Osteocyte (in vitro differentiated cells): ENCODE measurements at regions not wholly inside any gene's neighbourhood (a gene's known extent, or its start where the extent isn't known, plus 50 kb on each side); places are given as distances from the start of the nearest gene placed in this dataset.

Experiments used
- DNase-seq: peaks from one replicate; pipeline ENCODE4 v3.0.0; 2021; ENCODE audit warnings: mixed read lengths; ENCODE audit not compliant: unreplicated experiment; ENCODE audit errors: extremely low spot score
- H3K27ac Mint-ChIP-seq: one replicate; pipeline ENCODE4 v1.8.0; 2021; ENCODE audit warnings: mild to moderate bottlenecking, mixed read lengths; ENCODE audit not compliant: unreplicated experiment
- H3K27me3 Mint-ChIP-seq: one replicate; pipeline ENCODE4 v1.8.0; 2021; ENCODE audit warnings: mixed read lengths; ENCODE audit not compliant: unreplicated experiment
- H3K36me3 Mint-ChIP-seq: one replicate; pipeline ENCODE4 v1.8.0; 2021; ENCODE audit warnings: mixed read lengths; ENCODE audit not compliant: unreplicated experiment
- H3K4me1 Mint-ChIP-seq: one replicate; pipeline ENCODE4 v1.8.0; 2021; ENCODE audit warnings: mixed read lengths; ENCODE audit not compliant: unreplicated experiment
- H3K4me3 Mint-ChIP-seq: one replicate; pipeline ENCODE4 v1.8.0; 2021; ENCODE audit warnings: mild to moderate bottlenecking, moderate library complexity, mixed read lengths; ENCODE audit not compliant: unreplicated experiment
- H3K9me3 Mint-ChIP-seq: one replicate; pipeline ENCODE4 v1.8.0; 2021; ENCODE audit warnings: mixed read lengths; ENCODE audit not compliant: unreplicated experiment
- TF ChIP-seq, protein P1 (sequence below): fragments of 200-600 bp; sonication (generic); IDR thresholded peaks from 2 replicates; pipeline ENCODE4 v1.5.0; 2021; ENCODE audit warnings: antibody characterized with exemption, mild to moderate bottlenecking, moderate library complexity

GRCh38 chr13:99655351-99656091, 154.2 kb downstream of the TM9SF2 start:
- Mint-ChIP-seq H3K36me3 (no peaks in the 10 kb centered on the region), H3K9me3 (no peaks in the 10 kb centered on the region), H3K4me3 (no peak overlapping the region), H3K27me3 (no peaks in the 10 kb centered on the region), H3K4me1 (peaks cover 42% of the 10 kb centered on the region), H3K27ac (no peak overlapping the region)
- TF ChIP-seq, protein P1, sequence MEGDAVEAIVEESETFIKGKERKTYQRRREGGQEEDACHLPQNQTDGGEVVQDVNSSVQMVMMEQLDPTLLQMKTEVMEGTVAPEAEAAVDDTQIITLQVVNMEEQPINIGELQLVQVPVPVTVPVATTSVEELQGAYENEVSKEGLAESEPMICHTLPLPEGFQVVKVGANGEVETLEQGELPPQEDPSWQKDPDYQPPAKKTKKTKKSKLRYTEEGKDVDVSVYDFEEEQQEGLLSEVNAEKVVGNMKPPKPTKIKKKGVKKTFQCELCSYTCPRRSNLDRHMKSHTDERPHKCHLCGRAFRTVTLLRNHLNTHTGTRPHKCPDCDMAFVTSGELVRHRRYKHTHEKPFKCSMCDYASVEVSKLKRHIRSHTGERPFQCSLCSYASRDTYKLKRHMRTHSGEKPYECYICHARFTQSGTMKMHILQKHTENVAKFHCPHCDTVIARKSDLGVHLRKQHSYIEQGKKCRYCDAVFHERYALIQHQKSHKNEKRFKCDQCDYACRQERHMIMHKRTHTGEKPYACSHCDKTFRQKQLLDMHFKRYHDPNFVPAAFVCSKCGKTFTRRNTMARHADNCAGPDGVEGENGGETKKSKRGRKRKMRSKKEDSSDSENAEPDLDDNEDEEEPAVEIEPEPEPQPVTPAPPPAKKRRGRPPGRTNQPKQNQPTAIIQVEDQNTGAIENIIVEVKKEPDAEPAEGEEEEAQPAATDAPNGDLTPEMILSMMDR: no peak
- DNase-seq: peak; percentile 65

DNA sequence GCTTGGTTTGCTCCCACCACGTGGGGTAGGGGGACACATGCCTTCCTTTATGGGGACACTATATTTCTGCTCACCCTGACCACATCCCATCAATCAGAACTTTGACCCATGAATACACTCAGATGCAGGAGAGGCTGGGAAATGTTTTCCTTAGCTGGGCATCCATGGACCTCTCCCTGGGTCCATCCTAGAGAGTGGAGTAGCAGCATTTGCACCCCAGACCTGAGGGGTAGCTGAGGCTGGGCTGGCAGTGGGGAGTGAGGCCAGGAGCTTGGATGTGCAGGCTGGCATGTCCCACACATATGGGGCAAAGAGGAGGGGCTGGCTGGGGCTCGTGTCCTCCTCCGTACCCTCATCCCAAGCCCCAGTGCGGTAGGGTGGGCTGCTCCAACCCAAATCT, 152.8 kb downstream of the TM9SF2 start:
- peak; percentile 63 for DNase-seq
- no peaks in the 10 kb centered on the region for H3K9me3 Mint-ChIP-seq
- no peaks in the 10 kb centered on the region for H3K27me3 Mint-ChIP-seq
- no peaks in the 10 kb centered on the region for H3K36me3 Mint-ChIP-seq
- H3K4me3 Mint-ChIP-seq: no peak overlapping the region
- TF ChIP-seq, protein P1: no peak
- H3K4me1 Mint-ChIP-seq: peaks cover 36% of the 10 kb centered on the region
- H3K27ac Mint-ChIP-seq: no peak overlapping the region

- no peak overlapping the region for H3K4me3 Mint-ChIP-seq
Observed at GRCh38 chr13:99653526-99653925, 152.3 kb downstream of the TM9SF2 start.

GRCh38 chr13:99652901-99653300, 151.6 kb downstream of the TM9SF2 start:
- Mint-ChIP-seq H3K27me3 (no peaks in the 10 kb centered on the region), H3K4me1 (peaks cover 35% of the 10 kb centered on the region), H3K4me3 (no peak overlapping the region), H3K27ac (no peak overlapping the region), H3K36me3 (no peaks in the 10 kb centered on the region), H3K9me3 (no peaks in the 10 kb centered on the region)
- TF ChIP-seq, protein P1: no peak
- DNase-seq: no peak

More at GRCh38 chr13:99653526-99653925, 152.3 kb downstream of the TM9SF2 start:
- TF ChIP-seq, protein P1: no peak
- DNase-seq: no peak
- Mint-ChIP-seq H3K36me3 (no peaks in the 10 kb centered on the region), H3K27me3 (no peaks in the 10 kb centered on the region), H3K27ac (no peak overlapping the region), H3K9me3 (no peaks in the 10 kb centered on the region), H3K4me1 (peaks cover 34% of the 10 kb centered on the region)

DNA sequence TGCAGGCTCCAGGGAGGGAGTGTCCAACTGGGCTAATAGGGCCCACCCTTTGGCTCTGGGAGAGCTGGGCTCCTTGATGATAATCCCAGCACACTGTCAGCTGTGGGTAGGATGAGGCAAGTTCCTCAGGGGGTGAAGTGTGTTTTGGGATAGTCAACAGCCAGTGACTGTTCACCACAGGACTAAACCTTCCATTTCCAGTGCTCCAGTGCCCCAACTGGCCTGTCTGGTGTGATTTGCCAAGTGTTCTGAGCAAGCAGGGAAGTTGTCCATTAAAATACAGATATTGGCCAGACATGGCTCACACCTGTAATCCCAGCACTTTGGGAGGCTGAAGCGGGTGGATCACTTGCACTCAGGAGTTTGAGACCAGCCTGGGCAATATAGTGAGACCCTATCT, 150.9 kb downstream of the TM9SF2 start:
- Mint-ChIP-seq H3K4me3 (no peak overlapping the region), H3K9me3 (no peaks in the 10 kb centered on the region), H3K27ac (no peak overlapping the region), H3K4me1 (peaks cover 35% of the 10 kb centered on the region), H3K27me3 (no peaks in the 10 kb centered on the region), H3K36me3 (no peaks in the 10 kb centered on the region)
- TF ChIP-seq, protein P1: no peak
- DNase-seq: no peak
